Esophagus (tissue), 2 donors: ENCODE measurements at regions not wholly inside any gene's neighbourhood (a gene's known extent, or its start where the extent isn't known, plus 50 kb on each side); places are given as distances from the start of the nearest gene placed in this dataset.

Source experiments
- H3K27ac ChIP-seq, 2 donors: one replicate each; pipeline ENCODE4 v1.5.1; 2013; ENCODE audit warnings: low read depth in 2 of 2, mild to moderate bottlenecking in 2 of 2, inconsistent platforms in 1 of 2, low read length in 1 of 2, moderate library complexity in 1 of 2
- H3K27me3 ChIP-seq, 2 donors: one replicate each; pipeline ENCODE4 v1.6.1; 2013; ENCODE audit warnings: low read length in 2 of 2, control low read depth in 1 of 2, mild to moderate bottlenecking in 1 of 2; ENCODE audit not compliant: insufficient read depth in 2 of 2, control insufficient read depth in 1 of 2
- H3K36me3 ChIP-seq, 2 donors: one replicate each; pipeline ENCODE4 v1.6.1; 2013; ENCODE audit warnings: low read length in 1 of 2; ENCODE audit not compliant: control insufficient read depth in 2 of 2, insufficient read depth in 2 of 2
- H3K4me1 ChIP-seq, 2 donors: one replicate each; pipeline ENCODE4 v1.6.1; 2013; ENCODE audit warnings: low read length in 1 of 2; ENCODE audit not compliant: control insufficient read depth in 2 of 2, insufficient read depth in 2 of 2
- H3K4me3 ChIP-seq, 2 donors: one replicate each; pipeline ENCODE4 v1.5.1; 2013; ENCODE audit warnings: low read length in 2 of 2, mild to moderate bottlenecking in 2 of 2, low read depth in 1 of 2, moderate library complexity in 1 of 2
- H3K9me3 ChIP-seq, 2 donors: one replicate each; pipeline ENCODE4 v1.6.1; 2013; ENCODE audit warnings: mild to moderate bottlenecking in 2 of 2, low read depth in 1 of 2, low read length in 1 of 2, moderate library complexity in 1 of 2; ENCODE audit not compliant: control insufficient read depth in 2 of 2, insufficient read depth in 1 of 2
- WGBS, 2 donors: extraction: QIAGEN DNeasy Blood & Tissue Kit; methylation state at CpG; one replicate each; pipeline ENCODE4 v1.1.7; 2013; 5-methylcytosine and 5-hydroxymethylcytosine counted together
- donor health status: healthy with polysubstance abuse.
- donor health status: Bipolar disorder and iron deficiency.

- Histone ChIP-seq H3K27ac (no peak overlapping the region), H3K9me3 (no peaks in the 10 kb centered on the region), H3K36me3 (no peaks in the 10 kb centered on the region), H3K4me1 (no peaks in the 10 kb centered on the region), H3K4me3 (no peak overlapping the region), H3K27me3 (no peaks in the 10 kb centered on the region)
- WGBS, 2 donors, result 86% methylated on average over 11 of the region's 11 CpGs
These were observed 55.0 kb upstream of the CTLA4 start for GRCh38 chr2:203812294-203813221.

GRCh38 chr2:203813684-203814083 lies 53.9 kb upstream of the CTLA4 start:
- Histone ChIP-seq H3K9me3 (no peaks in the 10 kb centered on the region), H3K36me3 (no peaks in the 10 kb centered on the region), H3K27ac (no peak overlapping the region), H3K4me1 (no peaks in the 10 kb centered on the region), H3K27me3 (no peaks in the 10 kb centered on the region), H3K4me3 (no peak overlapping the region)
- WGBS, 2 donors, result 62 to 69% methylated on average over 1 of the region's 1 CpG

- no peaks in the 10 kb centered on the region for H3K9me3 ChIP-seq
- H3K4me3 ChIP-seq, result no peak overlapping the region
- H3K36me3 ChIP-seq, result no peaks in the 10 kb centered on the region
- H3K27me3 ChIP-seq, result no peaks in the 10 kb centered on the region
- no peak overlapping the region for H3K27ac ChIP-seq
- no peaks in the 10 kb centered on the region for H3K4me1 ChIP-seq
- 30 to 33% methylated on average over 10 of the region's 10 CpGs for WGBS, 2 donors
These were observed 52.7 kb upstream of the CTLA4 start for GRCh38 chr2:203814661-203815540.

GRCh38 chr2:203815541-203815898 lies 52.1 kb upstream of the CTLA4 start:
- no peak overlapping the region for H3K4me3 ChIP-seq
- no peaks in the 10 kb centered on the region for H3K4me1 ChIP-seq
- H3K9me3 ChIP-seq, result no peaks in the 10 kb centered on the region
- 3 to 6% methylated on average over 2 of the region's 2 CpGs for WGBS, 2 donors
- H3K27me3 ChIP-seq, result no peaks in the 10 kb centered on the region
- no peak overlapping the region for H3K27ac ChIP-seq
- no peaks in the 10 kb centered on the region for H3K36me3 ChIP-seq

GRCh38 chr2:203817147-203817546 lies 50.4 kb upstream of the CTLA4 start:
- no peaks in the 10 kb centered on the region for H3K36me3 ChIP-seq
- H3K4me1 ChIP-seq, result no peaks in the 10 kb centered on the region
- no peak overlapping the region for H3K27ac ChIP-seq
- H3K9me3 ChIP-seq, result no peaks in the 10 kb centered on the region
- WGBS, 2 donors, result 73 to 76% methylated on average over 5 of the region's 5 CpGs
- no peak overlapping the region for H3K4me3 ChIP-seq
- no peaks in the 10 kb centered on the region for H3K27me3 ChIP-seq
